Lower leg skin (tissue), 4 donors: ENCODE measurements at regions not wholly inside any gene's neighbourhood (a gene's known extent, or its start where the extent isn't known, plus 50 kb on each side); places are given as distances from the start of the nearest gene placed in this dataset.

ENCODE experiments used
- DNase-seq, 2 donors: peaks; one replicate each; pipeline ENCODE4 v3.0.0-alpha.2; 2019; ENCODE audit warnings: low spot score in 2 of 2
- H3K4me3 ChIP-seq: fragments of 200-600 bp; sonication (generic); 2 replicates; pipeline ENCODE4 v1.5.1; 2017; ENCODE audit warnings: mild to moderate bottlenecking, low read depth; ENCODE audit not compliant: poor library complexity, severe bottlenecking
- POLR2A ChIP-seq, 2 donors: fragments of 450-650 bp; IDR thresholded peaks; one replicate each; pipeline ENCODE4 v1.6.1; 2016 to 2017; ENCODE audit warnings: antibody characterized with exemption in 2 of 2, mild to moderate bottlenecking in 1 of 2, moderate library complexity in 1 of 2
- WGBS, 2 donors: methylation state at CpG; one replicate each; pipeline ENCODE4 v1.1.5; 2018; 5-methylcytosine and 5-hydroxymethylcytosine counted together
- intact Hi-C: fragments of 100-400 bp; cut with DNase I; formaldehyde crosslinking; loops from one replicate; pipeline ENCODE4 v1.15.0; 2023; ENCODE audit warnings: low total_unique reads
- TF ChIP-seq, protein P1 (sequence below), 3 donors: fragments of 450-650 bp; IDR thresholded peaks; one replicate each; pipeline ENCODE4 v1.5.1; 2016; ENCODE audit warnings: antibody characterized with exemption in 3 of 3, mild to moderate bottlenecking in 3 of 3, moderate library complexity in 2 of 3

DNA sequence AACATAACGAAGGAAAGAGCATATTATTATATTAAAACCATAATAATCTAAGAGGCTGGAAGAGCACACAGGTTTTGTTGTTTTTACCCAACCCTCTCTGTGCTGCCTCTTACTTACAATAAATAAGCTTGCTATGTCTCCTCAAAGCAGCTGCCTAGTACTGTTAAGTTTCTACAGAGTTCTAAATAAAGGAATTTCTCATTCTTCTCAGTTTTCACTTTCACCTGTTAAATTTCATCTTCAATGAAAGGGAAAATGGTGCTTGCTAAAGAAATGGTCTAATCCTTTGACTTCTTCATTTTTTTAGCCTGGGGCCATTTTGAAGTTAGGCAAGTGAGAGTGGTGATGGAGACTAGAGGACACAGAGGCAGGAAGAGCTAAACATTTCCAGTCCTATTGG lies 396.1 kb downstream of the MAN2A1 start:
- TF ChIP-seq, protein P1, sequence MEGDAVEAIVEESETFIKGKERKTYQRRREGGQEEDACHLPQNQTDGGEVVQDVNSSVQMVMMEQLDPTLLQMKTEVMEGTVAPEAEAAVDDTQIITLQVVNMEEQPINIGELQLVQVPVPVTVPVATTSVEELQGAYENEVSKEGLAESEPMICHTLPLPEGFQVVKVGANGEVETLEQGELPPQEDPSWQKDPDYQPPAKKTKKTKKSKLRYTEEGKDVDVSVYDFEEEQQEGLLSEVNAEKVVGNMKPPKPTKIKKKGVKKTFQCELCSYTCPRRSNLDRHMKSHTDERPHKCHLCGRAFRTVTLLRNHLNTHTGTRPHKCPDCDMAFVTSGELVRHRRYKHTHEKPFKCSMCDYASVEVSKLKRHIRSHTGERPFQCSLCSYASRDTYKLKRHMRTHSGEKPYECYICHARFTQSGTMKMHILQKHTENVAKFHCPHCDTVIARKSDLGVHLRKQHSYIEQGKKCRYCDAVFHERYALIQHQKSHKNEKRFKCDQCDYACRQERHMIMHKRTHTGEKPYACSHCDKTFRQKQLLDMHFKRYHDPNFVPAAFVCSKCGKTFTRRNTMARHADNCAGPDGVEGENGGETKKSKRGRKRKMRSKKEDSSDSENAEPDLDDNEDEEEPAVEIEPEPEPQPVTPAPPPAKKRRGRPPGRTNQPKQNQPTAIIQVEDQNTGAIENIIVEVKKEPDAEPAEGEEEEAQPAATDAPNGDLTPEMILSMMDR (IDR thresholded peaks at IDR 0.05) = no peak
- TF ChIP-seq POLR2A (IDR thresholded peaks at IDR 0.05) = no peak
- intact Hi-C loops = no loop called here
- no peak for DNase-seq
- 85 to 95% methylated on average over 1 of the region's 1 CpG for WGBS, 2 donors
- no peak overlapping the region for H3K4me3 ChIP-seq

DNA sequence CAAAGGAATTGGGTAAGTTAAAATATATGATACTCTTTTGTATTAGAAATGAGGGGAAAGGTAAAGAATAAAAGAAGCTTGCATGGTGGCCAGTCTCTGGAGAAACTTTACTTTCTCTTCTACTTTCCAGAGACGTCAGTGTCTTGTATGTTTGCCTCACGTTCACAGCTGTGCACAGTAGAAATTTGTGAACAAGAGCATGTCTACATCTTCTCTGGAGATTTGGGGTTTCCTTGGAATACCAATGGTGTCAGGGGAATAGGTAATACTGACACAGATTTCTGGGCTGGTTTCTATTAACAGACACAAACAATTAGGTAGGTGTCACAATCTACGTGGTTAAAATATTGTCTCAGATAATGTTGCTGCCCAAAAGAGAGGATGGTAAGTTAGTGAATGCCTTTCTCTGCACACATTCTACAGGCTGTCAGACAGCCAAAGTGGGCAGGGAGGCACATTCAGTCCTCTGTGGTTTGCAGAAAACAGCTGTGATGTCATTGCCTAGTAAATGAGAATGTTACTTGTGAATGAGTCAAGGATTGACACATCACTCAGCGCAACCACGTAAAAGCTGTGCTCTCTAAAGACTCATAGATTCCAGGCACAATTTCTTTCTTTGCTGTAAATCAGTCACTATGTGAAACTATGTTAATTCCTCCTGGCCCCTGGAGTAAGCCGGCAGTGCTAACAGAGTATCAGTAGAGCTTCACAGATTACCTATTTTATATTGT lies 397.1 kb downstream of the MAN2A1 start:
- TF ChIP-seq, protein P1 (IDR thresholded peaks at IDR 0.05) = no peak
- no peak for TF ChIP-seq POLR2A (IDR thresholded peaks at IDR 0.05)
- intact Hi-C loops = no loop called here
- WGBS, 2 donors = 60 to 67% methylated on average over 6 of the region's 6 CpGs
- peak; percentile 43 to 85 for DNase-seq
- no peak overlapping the region for H3K4me3 ChIP-seq

DNA sequence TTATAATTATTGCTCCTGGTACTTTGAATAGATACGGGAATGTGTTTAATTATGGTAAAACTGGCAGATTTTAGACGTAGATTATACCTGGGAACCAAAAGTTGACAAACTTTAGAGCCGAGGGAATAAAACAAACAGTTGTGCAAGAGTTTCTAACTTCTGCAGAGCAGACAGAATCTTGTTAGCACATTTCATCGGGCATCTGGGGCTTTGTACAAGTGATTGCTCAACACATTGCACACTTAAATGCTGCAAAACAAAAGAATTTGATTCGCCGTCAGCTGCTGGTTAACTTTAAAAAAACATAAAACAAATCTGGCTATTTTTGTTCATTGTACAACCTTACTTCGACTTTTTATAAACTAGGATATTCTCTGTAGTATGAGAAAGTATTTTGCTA lies 398.1 kb downstream of the MAN2A1 start:
- TF ChIP-seq, protein P1 (IDR thresholded peaks at IDR 0.05) = no peak
- TF ChIP-seq POLR2A (IDR thresholded peaks at IDR 0.05) = no peak
- H3K4me3 ChIP-seq = no peak overlapping the region
- intact Hi-C loops = no loop called here
- no peak for DNase-seq
- WGBS, 2 donors = 52 to 56% methylated on average over 7 of the region's 7 CpGs

DNA sequence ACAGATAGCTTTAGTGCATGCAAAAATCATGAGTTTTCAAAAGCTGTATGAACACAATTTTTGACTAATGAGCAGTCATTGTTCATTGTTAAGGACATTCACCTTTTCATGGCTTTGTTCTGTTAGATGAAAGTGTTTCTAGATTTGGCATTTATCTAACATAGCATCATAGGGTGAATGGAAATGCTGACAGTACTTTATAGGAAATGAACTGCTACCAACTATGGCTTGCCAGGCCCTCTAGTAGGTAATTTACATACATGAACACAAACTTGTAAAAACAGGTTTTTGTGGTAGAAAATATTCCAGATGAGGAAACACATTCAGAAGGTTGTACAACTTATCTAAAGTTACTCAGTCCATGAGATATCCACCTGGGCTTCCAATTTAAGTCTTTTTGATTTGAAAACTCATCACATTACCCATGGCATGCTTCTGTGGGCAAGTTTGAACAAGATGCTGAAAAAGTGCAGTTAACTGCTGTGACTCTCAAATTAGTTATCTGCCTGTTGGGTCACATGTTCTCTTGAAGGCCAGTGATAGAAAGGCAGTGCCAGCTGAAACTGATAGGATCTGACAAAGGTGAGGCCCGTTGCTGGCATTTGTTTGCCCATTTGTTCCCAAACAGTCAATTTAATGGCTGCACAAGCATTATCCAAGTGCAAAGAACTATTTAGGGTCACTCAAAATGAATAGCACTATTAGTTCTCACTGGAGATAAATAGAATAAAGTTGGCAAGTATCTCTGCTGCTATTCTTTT lies 399.1 kb downstream of the MAN2A1 start:
- no peak overlapping the region for H3K4me3 ChIP-seq
- 48 to 53% methylated on average over 1 of the region's 1 CpG for WGBS, 2 donors
- no peak for TF ChIP-seq POLR2A (IDR thresholded peaks at IDR 0.05)
- TF ChIP-seq, protein P1 (IDR thresholded peaks at IDR 0.05) = no peak
- DNase-seq = no peak
- intact Hi-C loops = no loop called here

DNA sequence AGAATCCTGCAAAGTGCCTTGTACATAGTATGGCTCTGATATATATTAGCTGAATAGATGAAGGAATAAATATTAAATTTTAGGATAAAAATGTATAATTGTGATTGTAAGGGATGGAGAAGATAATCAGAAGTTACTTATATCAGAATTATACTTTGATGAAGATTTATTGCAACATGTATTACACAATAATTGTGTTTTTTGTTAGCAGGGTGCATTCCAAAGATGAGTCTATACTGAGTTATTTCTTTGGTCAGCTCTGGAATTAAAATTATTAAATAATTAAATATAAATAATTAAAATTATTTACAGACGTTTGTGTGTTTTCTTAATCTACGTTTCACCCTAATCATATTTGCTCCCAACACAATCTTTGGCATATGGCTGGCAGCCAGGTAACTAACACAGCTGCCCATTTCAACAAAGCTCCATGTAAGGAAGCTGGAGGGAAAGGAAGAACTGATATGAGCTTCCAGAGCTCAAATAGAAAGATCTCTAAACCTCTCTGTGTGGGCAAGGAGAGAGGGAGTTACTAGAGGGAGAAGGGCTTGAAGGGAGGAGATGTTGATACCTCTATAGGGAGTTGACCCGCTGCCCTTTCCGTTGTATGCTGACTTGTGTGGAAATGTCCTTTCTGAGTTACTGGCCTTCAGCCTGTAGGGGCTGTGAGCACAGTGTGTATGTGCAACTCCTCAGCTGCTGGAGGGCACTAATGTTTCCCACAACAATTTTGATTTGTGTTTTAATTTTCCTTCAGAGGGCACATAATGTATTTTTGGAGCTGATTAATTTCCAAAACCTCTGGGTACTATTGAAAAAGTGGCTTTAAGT lies 403.4 kb downstream of the MAN2A1 start:
- intact Hi-C loops = no loop called here
- TF ChIP-seq POLR2A (IDR thresholded peaks at IDR 0.05) = no peak
- TF ChIP-seq, protein P1 (IDR thresholded peaks at IDR 0.05) = no peak
- 76 to 79% methylated on average over 4 of the region's 4 CpGs for WGBS, 2 donors
- DNase-seq = no peak
- no peak overlapping the region for H3K4me3 ChIP-seq
